HEK293 (cell line): ENCODE measurements at regions not wholly inside any gene's neighbourhood (a gene's known extent, or its start where the extent isn't known, plus 50 kb on each side); places are given as distances from the start of the nearest gene placed in this dataset.

ENCODE experiments used
- ZNF18 ChIP-seq: fragments of 450-650 bp; formaldehyde crosslinking; IDR thresholded peaks from 2 replicates; pipeline ENCODE4 v1.5.1; 2016; ENCODE audit warnings: missing biosample characterization, missing genetic modification characterization
- ZNF335 ChIP-seq: fragments of 450-650 bp; formaldehyde crosslinking; conservative IDR thresholded peaks from 2 replicates; pipeline ENCODE4 v1.5.1; 2016; ENCODE audit warnings: missing biosample characterization, missing genetic modification characterization
- ZNF514 ChIP-seq: fragments of 450-650 bp; formaldehyde crosslinking; IDR thresholded peaks from 2 replicates; pipeline ENCODE4 v1.5.1; 2016; ENCODE audit warnings: missing biosample characterization, missing genetic modification characterization
- ZNF624 ChIP-seq: fragments of 450-650 bp; formaldehyde crosslinking; IDR thresholded peaks from 2 replicates; pipeline ENCODE4 v1.5.1; 2017; ENCODE audit warnings: missing biosample characterization, missing genetic modification characterization
- TF ChIP-seq, protein P1 (sequence below): fragments of 450-650 bp; formaldehyde crosslinking; IDR thresholded peaks from 2 replicates; pipeline ENCODE4 v1.5.1; 2016; ENCODE audit warnings: missing biosample characterization, missing genetic modification characterization
- TF ChIP-seq, protein P2 (sequence below): fragments of 450-650 bp; formaldehyde crosslinking; IDR thresholded peaks from 2 replicates; pipeline ENCODE4 v1.5.1; 2016; ENCODE audit warnings: missing biosample characterization, missing genetic modification characterization, low read depth
- TF ChIP-seq, protein P3 (sequence below): fragments of 450-650 bp; formaldehyde crosslinking; IDR thresholded peaks from 2 replicates; pipeline ENCODE4 v1.5.1; 2016; ENCODE audit warnings: missing biosample characterization, missing genetic modification characterization
- TF ChIP-seq, protein P4 (sequence below): fragments of 450-650 bp; formaldehyde crosslinking; IDR thresholded peaks from 2 replicates; pipeline ENCODE4 v1.5.1; 2016; ENCODE audit warnings: missing biosample characterization, missing genetic modification characterization

- TF ChIP-seq ZNF18 (tag by site-specific recombination) (no peak), ZNF624 (tag by site-specific recombination) (no peak), ZNF514 (tag by site-specific recombination) (no peak), ZNF335 (tag by site-specific recombination) (no peak)
- TF ChIP-seq, protein P1, sequence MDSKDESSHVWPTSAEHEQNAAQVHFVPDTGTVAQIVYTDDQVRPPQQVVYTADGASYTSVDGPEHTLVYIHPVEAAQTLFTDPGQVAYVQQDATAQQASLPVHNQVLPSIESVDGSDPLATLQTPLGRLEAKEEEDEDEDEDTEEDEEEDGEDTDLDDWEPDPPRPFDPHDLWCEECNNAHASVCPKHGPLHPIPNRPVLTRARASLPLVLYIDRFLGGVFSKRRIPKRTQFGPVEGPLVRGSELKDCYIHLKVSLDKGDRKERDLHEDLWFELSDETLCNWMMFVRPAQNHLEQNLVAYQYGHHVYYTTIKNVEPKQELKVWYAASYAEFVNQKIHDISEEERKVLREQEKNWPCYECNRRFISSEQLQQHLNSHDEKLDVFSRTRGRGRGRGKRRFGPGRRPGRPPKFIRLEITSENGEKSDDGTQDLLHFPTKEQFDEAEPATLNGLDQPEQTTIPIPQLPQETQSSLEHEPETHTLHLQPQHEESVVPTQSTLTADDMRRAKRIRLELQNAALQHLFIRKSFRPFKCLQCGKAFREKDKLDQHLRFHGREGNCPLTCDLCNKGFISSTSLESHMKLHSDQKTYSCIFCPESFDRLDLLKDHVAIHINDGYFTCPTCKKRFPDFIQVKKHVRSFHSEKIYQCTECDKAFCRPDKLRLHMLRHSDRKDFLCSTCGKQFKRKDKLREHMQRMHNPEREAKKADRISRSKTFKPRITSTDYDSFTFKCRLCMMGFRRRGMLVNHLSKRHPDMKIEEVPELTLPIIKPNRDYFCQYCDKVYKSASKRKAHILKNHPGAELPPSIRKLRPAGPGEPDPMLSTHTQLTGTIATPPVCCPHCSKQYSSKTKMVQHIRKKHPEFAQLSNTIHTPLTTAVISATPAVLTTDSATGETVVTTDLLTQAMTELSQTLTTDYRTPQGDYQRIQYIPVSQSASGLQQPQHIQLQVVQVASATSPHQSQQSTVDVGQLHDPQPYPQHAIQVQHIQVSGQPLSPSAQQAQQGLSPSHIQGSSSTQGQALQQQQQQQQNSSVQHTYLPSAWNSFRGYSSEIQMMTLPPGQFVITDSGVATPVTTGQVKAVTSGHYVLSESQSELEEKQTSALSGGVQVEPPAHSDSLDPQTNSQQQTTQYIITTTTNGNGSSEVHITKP (tag by site-specific recombination), result no peak
- TF ChIP-seq, protein P2, sequence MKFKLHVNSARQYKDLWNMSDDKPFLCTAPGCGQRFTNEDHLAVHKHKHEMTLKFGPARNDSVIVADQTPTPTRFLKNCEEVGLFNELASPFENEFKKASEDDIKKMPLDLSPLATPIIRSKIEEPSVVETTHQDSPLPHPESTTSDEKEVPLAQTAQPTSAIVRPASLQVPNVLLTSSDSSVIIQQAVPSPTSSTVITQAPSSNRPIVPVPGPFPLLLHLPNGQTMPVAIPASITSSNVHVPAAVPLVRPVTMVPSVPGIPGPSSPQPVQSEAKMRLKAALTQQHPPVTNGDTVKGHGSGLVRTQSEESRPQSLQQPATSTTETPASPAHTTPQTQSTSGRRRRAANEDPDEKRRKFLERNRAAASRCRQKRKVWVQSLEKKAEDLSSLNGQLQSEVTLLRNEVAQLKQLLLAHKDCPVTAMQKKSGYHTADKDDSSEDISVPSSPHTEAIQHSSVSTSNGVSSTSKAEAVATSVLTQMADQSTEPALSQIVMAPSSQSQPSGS (tag by site-specific recombination), result no peak
- TF ChIP-seq, protein P3, sequence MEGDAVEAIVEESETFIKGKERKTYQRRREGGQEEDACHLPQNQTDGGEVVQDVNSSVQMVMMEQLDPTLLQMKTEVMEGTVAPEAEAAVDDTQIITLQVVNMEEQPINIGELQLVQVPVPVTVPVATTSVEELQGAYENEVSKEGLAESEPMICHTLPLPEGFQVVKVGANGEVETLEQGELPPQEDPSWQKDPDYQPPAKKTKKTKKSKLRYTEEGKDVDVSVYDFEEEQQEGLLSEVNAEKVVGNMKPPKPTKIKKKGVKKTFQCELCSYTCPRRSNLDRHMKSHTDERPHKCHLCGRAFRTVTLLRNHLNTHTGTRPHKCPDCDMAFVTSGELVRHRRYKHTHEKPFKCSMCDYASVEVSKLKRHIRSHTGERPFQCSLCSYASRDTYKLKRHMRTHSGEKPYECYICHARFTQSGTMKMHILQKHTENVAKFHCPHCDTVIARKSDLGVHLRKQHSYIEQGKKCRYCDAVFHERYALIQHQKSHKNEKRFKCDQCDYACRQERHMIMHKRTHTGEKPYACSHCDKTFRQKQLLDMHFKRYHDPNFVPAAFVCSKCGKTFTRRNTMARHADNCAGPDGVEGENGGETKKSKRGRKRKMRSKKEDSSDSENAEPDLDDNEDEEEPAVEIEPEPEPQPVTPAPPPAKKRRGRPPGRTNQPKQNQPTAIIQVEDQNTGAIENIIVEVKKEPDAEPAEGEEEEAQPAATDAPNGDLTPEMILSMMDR (tag by site-specific recombination), result no peak
- TF ChIP-seq, protein P4, sequence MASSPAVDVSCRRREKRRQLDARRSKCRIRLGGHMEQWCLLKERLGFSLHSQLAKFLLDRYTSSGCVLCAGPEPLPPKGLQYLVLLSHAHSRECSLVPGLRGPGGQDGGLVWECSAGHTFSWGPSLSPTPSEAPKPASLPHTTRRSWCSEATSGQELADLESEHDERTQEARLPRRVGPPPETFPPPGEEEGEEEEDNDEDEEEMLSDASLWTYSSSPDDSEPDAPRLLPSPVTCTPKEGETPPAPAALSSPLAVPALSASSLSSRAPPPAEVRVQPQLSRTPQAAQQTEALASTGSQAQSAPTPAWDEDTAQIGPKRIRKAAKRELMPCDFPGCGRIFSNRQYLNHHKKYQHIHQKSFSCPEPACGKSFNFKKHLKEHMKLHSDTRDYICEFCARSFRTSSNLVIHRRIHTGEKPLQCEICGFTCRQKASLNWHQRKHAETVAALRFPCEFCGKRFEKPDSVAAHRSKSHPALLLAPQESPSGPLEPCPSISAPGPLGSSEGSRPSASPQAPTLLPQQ, result no peak
Measured at GRCh38 chr1:30616759-30617158, 106.6 kb downstream of the MATN1 start.
